HG03575 (cell line): ENCODE measurements at regions not wholly inside any gene's neighbourhood (a gene's known extent, or its start where the extent isn't known, plus 50 kb on each side); places are given as distances from the start of the nearest gene placed in this dataset.

Experiments used
- ATAC-seq: cut with Tn5 transposase; IDR thresholded peaks from one replicate; pipeline ENCODE4 v1.9.1; 2021; ENCODE audit not compliant: unreplicated experiment, insufficient number of reproducible peaks, low FRiP score; ENCODE audit errors: extremely low read depth

DNA sequence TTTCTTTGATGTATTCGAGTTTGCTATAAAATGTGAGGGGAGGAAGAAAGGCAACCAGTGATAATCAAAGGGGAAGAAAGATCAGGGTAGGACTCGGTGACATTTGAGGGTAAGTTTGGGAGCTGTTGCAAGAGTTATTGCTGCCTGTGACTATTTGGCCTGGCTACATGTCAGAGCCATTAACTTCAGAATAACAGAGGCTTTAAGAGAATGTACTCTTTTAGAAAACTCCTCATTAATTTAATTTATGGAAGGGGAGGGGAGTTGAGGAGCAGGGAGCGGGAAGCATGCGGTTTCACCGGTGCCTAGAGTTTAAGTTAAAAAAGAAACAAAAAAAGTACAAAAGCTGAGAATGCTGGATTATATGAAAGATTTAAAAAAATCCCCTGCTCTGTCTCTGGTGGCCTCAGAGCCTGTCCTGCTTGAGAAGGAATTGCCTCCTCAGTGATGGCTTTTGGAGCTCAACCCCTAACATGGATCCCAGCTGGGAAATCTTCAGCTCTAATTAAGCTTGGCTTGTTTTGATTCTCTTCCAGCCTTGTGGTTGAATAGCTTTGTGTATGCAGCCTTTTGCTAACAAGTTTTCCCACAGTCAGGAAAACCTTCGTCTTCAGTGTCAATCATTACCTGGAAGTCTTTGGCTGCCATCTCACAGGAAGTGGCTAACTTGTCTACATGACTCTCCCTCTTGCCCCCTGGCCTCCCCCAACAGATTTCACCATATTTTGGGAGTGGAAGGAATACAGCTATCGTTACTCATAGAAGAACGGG lies 238.2 kb downstream of the SOX4 start:
- ATAC-seq = no peak

DNA sequence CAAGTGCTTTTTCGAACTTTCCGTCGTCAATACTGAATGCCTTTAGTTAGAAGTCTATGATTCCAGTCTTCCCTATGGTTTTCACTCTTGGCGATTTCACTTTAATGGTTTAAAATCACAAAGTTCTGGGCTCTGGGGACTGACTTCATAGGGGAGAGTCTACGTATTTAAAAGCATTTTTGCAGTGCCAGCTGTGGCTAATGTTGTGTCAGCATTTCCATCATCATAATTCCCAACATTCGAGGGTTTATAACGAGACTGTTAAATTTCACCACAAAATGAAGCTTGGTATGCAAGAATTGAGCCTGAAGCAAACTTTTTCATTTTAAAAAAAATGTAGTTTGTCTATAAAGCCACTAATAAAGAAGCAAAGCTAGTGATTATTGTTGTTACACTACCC lies 242.7 kb downstream of the SOX4 start:
- no peak for ATAC-seq

DNA sequence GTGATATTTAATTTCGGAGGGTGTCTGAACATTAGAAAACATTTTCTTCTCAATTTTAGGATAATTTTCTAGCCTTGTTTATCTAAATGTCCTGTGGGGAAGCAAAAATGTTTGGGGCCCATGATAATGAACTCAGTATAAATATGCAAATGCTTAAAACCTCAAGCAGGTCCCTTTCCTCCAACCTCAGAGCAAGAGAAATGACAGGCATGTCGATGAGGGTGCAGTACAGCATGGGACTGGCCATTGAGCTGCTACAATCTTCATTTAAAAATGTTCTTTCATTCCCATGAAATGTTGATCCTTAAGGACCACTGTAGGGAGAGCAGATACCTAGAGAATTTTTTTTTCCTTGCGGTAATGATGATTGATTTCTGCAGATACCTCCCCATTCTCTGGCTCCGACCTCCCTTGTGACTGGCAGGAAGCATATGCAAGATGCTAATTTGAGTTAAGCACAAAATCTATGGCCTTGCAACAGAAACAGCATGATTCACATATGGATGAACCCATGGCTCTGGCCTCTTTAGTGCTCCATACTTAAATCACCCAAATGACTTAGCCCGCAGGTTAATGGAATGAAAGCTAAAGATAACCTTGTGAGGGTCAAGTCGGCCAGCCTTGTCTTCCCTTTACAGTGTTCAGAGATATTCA lies 243.3 kb downstream of the SOX4 start:
- ATAC-seq = no peak

DNA sequence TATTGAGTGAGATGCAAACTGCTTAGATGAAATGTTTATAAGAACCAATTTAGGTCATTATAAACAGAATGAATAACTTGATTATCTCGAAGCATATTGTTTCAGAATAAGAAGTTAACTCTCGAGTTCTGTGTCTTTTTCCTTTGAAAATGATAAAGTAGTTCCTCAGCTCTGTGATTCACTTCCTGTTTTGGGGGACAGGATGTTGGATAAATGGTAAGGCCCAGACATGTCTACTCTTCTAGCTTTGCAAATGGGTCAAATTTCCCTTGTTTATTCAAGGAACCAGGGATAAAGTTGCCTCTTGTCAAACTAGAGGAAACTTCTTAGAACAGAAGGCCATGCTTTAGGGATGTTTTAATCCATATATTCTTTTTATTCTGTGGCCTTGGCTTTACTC lies 246.9 kb downstream of the SOX4 start:
- no peak for ATAC-seq

DNA sequence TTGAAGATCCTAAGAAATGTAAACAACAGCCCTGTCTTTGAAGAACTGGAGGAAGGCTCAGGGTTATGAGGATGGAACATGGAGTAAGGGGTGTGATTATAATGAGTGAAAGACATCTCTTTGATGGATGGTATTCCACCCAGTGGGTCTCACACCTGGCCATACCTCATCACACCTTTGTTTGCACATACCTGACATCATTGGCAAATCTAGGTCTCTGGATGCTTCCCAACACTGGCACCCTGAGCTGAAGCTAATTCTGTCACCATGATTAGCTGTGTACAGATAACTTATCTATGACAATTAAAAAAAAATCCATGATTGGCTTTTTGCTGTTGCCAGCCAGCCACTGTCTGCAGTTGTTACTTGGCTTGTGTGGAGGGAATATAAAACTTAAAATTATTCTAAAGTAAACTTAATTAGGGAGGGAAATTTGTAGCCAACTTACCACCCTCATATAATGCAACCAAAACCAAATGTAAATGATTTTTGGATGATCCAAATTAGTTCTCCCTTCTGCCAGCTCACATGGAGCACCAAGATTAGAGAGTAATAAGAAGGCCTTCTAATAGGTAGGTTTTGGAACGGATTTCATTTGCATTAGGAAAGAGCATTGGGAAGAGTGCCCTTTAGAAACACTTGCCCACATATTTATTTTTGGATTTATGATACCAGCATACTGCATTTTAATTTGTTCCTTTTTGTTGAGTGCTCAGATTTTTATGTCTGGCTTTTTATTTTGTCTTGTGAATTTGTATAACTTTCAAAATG lies 249.5 kb downstream of the SOX4 start:
- ATAC-seq = no peak

DNA sequence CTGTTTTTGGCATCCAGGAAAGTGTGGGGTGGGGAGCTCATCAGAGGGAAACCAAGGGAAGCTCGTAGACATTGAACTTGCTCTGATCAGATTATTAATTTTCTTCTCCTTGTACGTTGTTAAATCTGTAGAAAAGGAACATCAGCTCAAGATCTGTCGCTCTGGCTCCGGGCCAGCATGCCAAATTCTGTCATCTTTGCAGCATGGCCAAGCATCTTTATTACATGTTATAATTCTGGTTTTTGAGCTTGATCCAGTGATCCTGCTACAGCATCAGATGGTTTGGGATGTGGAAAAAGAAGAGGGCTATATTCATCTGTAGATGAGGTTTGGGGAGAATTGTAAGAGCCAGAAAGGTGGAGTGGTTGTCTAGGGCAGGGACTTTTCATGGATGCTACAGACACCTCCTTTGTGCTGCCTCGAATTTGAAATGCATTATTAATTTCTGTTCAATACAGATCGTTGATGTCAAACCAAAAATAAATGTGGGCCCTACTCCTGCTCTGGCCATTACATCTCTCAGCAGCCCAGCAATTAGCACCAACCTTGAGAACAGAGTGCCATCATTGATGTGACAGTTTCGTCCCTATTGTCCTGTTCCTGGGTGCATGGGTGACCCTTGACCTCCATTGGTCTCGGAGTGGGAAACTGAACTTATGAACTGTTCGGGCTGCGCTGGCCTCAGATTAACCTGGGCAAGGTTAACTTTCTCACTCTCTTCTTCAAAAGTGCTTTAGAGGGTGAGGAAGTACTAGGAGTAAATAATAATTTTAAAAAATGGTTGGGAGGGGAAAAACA lies 250.8 kb downstream of the SOX4 start:
- no peak for ATAC-seq

DNA sequence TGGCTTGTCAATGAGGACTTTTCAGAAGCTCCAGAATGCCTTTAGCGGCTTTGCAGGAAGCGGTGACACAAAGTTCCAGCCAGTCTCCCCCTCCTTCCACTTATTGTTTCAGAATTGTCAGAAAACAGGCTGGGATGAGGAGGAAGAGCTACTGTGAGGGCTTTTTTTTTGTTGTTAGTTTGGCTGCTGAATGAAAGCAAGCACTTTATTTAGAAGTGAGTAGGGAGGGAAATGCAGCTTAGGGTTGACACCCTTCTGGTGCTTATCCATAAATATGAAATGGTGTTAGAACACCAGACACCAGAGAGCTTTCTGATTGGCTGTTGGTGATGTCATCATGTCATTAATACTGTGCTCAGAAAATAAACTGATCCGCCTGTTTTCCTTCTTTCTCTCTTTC lies 251.5 kb downstream of the SOX4 start:
- no peak for ATAC-seq

DNA sequence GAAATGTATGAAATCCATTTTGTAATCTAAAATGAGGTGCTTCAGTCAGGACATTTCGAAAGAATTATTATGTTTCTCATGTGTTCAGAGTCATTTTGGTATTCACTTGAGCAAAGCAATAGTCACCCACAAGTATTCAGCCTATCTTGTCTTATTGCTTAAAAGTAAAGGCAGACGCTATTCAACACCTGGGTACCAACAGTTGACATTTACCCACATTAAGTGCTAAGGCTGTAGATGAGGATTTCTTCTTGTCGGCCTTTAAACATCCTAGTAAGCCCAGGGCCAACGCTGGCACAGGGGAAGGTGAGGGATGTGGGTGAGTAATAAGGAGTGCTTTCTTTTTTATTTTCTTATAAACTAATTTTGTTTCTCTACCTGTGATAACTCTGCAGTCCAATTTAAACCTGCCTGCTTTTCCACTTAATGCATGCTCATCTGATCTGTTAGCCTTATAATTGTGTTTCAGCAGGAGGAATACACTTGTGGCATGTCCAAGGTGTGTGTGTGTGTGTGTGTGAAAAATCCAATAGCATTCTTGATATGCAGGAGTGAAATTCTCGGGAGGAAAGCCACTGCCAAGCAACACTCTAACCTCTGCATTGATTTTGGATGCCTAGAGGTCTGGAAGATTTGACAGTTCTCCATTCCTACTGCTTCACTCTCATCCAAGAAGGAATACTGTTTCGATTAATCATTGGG lies 252.0 kb downstream of the SOX4 start:
- no peak for ATAC-seq

DNA sequence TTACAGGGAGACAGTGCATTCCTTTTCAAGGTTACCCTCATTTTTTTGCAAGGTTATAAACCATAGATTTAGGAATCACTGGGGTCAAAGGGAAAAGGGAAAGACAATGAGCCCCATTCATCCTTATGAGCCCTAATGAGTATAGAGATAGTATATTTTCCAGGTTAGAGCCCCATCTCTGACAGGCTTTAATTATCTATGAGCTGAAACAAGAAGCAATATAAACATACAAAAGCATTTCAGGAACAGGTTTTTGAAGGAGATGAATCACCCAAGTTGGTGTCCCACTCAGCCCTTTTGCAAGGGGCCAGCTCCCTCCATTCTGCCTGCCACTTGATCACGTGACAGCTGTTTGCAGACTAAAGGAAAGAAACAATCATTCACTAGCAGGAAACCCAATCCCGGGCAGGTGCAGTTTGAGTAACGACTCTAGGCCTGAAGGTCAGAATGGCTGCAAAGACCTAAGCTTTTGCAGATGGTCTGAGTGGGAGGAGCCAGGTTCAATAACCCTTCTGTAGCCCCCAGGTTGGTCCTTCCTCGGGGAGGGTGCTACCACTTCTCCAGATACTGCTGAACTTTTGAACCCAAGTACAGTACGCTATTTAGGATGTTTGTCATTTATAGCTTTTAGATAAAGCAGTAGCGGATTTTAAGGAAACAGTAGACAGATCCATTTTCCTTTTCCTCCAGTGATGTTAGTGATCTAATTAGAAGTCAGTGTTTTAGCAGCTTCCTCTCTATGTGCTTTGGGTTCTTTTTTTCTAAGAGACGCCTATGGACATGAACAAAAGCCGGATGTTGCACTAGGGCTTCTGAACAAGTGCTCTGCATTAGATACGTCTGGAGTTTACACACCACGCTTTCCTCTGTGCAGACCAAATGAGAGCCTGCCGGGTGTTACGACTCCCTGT lies 253.2 kb downstream of the SOX4 start:
- no peak for ATAC-seq

DNA sequence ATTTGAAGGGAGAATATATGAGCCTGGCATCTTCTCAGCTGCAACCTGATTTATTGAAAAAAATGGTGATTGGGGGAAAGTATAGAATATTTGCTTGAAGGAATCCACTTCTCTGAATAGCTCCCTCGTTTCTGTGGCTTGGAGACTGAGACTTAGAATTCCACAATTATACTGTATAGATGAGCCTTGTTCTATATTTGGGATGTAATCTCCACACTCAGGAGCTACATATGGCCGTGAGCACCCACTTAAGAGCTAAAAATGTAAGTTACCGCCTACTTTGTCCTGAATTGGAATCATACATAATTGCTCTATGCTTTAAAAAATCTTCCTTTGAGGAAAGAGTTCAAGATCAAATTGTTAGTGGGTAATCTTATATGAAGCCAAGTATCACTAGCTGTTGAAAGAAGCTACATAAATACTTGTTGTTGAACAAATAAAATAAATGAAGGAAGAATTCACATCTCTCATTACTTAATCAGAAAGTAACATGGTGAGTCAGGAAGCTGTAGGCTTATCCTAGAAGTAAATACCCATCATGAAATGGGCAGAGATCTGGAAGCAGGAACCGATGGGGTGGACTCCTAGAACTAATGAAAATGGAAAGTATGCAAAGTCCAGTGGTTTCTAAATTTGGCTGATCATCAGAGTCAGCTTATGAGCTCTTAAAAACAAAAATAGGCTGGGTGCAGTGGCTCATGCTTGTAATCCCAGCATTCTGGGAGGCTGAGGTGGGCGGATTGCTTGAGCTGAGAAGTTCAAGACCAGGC lies 254.3 kb downstream of the SOX4 start:
- no peak for ATAC-seq

DNA sequence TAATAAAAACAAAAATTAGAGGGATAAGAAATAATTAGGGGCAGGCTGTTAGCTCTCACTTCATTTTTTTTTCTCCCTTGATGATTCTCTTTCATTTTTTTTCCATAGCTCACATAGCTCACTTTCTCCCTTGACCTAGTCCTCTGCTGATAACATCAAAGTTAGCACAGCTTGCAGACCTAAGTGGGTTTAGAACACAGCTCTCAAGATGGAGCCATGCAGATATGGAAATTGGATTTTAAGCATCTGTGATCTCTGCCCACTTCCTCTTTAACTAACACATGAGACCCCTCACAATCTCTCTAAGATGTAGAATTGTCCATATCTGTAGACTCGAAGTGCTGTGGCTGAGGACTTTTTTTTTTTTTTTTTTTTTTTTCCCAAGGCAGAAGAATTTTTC lies 257.1 kb downstream of the SOX4 start:
- no peak for ATAC-seq

DNA sequence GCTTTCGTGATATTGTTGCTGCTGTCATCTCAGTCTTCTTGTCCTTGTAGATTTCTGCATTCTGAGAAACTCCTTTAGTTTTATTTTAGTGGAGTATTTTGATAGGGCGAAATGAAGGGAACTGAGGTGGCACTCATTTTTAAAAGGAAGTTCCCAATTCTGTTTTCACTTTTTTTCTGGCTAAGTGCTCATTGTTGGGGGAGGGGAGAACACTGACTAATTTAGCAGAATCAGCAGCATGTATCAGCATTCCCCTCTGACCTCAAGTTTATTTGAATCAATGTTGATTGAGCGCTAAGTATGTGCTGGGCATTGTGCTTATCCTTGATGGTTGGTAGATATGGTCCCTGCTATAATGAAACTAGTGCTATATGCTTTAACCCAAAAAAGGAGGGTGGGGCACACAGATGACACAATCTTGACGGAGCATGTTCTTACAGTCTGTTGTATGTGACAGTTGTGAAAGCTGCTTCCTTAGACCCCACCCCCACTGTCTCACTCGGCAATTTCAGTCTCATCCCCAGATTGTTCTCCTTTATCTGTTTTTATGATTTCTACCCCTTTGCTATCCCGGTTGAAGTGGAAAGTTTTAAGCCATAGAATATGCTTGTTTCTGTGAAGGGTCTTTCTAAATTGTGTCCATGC lies 262.4 kb downstream of the SOX4 start:
- no peak for ATAC-seq

DNA sequence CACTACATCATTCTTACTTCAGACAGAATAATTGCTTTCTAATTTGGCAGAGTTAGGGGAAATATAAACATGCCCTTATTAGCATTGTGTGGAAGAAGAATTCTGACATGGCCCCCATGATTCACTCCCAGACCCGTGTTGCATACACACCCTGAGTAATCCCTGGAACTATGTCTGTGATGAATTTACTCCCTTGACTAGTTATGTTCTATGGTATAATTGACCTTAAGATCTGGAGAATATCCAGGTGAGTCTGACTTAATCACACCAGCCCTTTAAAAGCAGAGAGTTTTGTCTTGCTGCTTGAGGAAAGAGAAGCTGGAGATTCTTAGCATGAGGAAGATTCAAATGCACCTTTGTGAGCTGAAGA lies 262.9 kb downstream of the SOX4 start:
- no peak for ATAC-seq

DNA sequence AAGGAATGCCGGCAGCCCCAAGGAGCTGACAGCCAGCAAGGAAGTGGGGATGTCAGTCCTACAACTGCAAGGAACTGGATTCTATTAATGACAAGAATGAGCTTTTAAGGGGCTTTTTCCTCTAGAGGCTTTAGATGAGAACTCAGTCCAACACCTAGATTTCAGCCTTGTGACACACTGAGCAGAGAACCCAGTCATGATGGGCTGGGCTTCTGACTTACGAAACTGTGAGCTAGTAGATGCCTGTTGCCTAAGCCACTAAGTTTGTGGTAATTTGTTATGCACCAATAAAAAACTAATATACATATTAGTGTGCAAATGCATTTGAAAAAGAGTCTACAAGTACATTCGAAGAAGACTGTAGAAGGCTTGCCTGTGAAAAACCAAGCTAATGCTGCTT lies 263.3 kb downstream of the SOX4 start:
- no peak for ATAC-seq

DNA sequence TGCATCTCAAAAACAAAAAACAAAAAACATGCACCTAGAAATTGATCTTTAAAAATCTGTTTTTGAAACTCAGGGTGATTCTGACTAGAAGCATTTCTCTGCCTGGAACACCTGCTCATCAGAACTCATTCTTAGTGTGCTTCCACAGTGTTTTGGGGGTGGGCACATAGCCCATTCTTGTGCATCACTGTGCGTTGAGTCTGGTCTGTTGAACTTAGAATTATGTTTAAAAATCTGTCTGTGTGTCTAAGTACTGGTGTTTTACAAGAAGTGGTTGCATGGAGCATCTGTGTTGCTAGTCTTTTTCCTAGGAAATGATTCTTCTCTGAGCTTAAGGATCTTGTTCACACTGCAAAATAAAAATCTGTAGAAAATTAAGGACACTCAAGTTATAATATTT lies 264.5 kb downstream of the SOX4 start:
- ATAC-seq = no peak

DNA sequence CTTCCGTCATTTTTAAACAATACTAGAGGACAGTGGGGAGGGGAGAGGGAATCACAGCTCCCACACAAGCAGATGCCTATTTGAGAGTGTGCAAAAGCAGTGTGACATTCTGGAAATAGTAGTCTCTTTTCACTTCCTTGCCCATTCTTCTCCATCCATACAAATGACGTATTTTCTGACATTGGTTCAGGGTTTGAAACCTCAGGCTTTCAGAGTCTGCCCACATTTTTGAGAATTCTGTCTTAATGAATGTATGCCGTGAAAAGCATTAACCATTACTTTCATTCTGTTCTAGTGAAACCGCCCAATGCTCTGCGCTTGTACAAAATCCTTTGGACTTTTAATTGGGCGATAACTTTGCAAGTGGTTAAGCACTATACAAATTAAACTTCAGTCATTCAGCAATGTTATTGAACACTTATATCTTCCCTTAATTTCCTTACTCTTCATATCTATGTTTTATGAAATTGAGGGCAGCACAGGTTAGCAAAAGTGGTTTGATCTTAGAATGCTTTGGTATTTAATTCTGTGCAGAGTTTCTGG lies 265.7 kb downstream of the SOX4 start:
- ATAC-seq = no peak

DNA sequence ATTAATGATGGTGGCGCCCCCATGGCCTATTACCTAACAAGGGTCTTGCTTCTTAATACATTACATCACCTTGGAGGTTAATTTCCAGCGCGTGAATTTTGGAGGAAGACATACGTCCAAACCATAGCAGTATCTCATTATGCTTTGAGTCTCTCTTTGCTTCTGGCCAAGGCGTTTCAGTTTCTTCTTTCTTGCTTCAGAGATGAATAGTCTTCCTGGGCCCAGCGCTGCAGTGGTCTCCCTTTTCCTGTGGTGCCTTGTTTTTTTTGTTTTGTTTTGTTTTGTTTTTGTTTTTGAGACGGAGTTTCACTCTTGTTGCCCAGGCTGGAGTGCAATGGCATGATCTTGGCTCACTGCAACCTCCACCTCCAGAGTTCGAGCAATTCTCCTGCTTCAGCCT lies 268.4 kb downstream of the SOX4 start:
- no peak for ATAC-seq
